Stomach (tissue), 8 donors: ENCODE measurements at regions not wholly inside any gene's neighbourhood (a gene's known extent, or its start where the extent isn't known, plus 50 kb on each side); places are given as distances from the start of the nearest gene placed in this dataset.

Source experiments
- DNase-seq, 2 donors: peaks; one replicate each; pipeline versions ENCODE4 v3.0.0 to v3.0.0-alpha.2; 2013 to 2019
- H3K27ac ChIP-seq, 5 donors: fragments of 200-600 bp in 4 of 5; sonication (generic) in 4 of 5; one replicate each; pipeline ENCODE4 v1.5.1; 2013 to 2019; ENCODE audit warnings: mild to moderate bottlenecking in 1 of 5, moderate library complexity in 1 of 5
- H3K27me3 ChIP-seq, 3 donors: fragments of 200-600 bp; sonication (generic); one replicate each; pipeline ENCODE4 v1.5.1; 2017 to 2019; ENCODE audit warnings: mixed run types in 1 of 3
- H3K36me3 ChIP-seq, 4 donors: fragments of 200-600 bp; sonication (generic); 1 replicate in 3 of 4; 2 replicates in 1 of 4; pipeline ENCODE4 v1.5.1; 2016 to 2019
- H3K4me1 ChIP-seq, 4 donors: fragments of 200-600 bp; sonication (generic); one replicate each; pipeline ENCODE4 v1.5.1; 2016 to 2019
- H3K4me3 ChIP-seq, 4 donors: fragments of 200-600 bp; sonication (generic) in 3 of 4; one replicate each; pipeline ENCODE4 v1.5.1; 2016 to 2019; ENCODE audit warnings: mild to moderate bottlenecking in 1 of 4
- H3K9me3 ChIP-seq, 4 donors: fragments of 200-600 bp; sonication (generic); one replicate each; pipeline ENCODE4 v1.5.1; 2016 to 2019
- CTCF ChIP-seq, 7 experiments: fragments of 450-650 bp in 4 of 7; fragments of 200-600 bp in 3 of 7; sonication (generic) in 3 of 7; IDR thresholded peaks; one replicate each; pipeline ENCODE4 v1.5.1; 2016 to 2019; ENCODE audit warnings: antibody characterized with exemption in 7 of 7, control low read depth in 2 of 7, mild to moderate bottlenecking in 1 of 7
- EP300 ChIP-seq: sonication (generic); formaldehyde crosslinking; IDR thresholded peaks from one replicate; pipeline ENCODE4 v1.6.1; 2017; ENCODE audit warnings: antibody characterized with exemption
- POLR2A ChIP-seq, 4 donors: fragments of 450-650 bp; IDR thresholded peaks; one replicate each; pipeline ENCODE4 v1.6.1; 2016; ENCODE audit warnings: antibody characterized with exemption in 4 of 4, control low read depth in 2 of 4, mild to moderate bottlenecking in 1 of 4, moderate library complexity in 1 of 4
- POLR2AphosphoS5 ChIP-seq, 3 donors: sonication (generic); formaldehyde crosslinking; IDR thresholded peaks; one replicate each; pipeline ENCODE4 v1.6.1; 2016; ENCODE audit warnings: antibody characterized with exemption in 3 of 3
- WGBS, 5 donors: extraction: QIAGEN DNeasy Blood & Tissue Kit in 3 of 5; methylation state at CpG; one replicate each; pipeline versions ENCODE4 v1.1.5 to v1.1.7; 2013 to 2018; 5-methylcytosine and 5-hydroxymethylcytosine counted together
- intact Hi-C: fragments of 100-400 bp; cut with DNase I; formaldehyde crosslinking; loops from one replicate; pipeline ENCODE4 v1.15.1; 2023; ENCODE audit warnings: low total_unique reads
- donor health status: healthy with polysubstance abuse.
- donor health status: Bipolar disorder and iron deficiency.
- donor health status: healthy.

- no peak overlapping the region for H3K27ac ChIP-seq
- intact Hi-C loops: no loop called here
- 79 to 83% (median 82%) methylated on average over 9 of the region's 9 CpGs for WGBS, 5 donors
- no peaks in the 10 kb centered on the region for H3K36me3 ChIP-seq
- H3K27me3 ChIP-seq: no peaks in the 10 kb centered on the region
- no peaks in the 10 kb centered on the region for H3K9me3 ChIP-seq
- H3K4me1 ChIP-seq: no peaks in the 10 kb centered on the region
- TF ChIP-seq POLR2AphosphoS5 (IDR thresholded peaks at IDR 0.05) (no peak), CTCF (IDR thresholded peaks at IDR 0.05) (no peak), EP300 (no peak), POLR2A (IDR thresholded peaks at IDR 0.05) (no peak)
- no peak for DNase-seq
- H3K4me3 ChIP-seq: no peak overlapping the region
Observed at GRCh38 chr12:115402443-115403180, 718.6 kb upstream of the TBX3 start.

- no peak for DNase-seq
- 69 to 80% (median 73%) methylated on average over 3 of the region's 3 CpGs for WGBS, 5 donors
- intact Hi-C loops: no loop called here
Observed at GRCh38 chr12:115401761-115402160, 717.8 kb upstream of the TBX3 start.

GRCh38 chr12:115400011-115400410, 716.0 kb upstream of the TBX3 start:
- peaks cover 0 to 10% (median 9%) of the 10 kb centered on the region in 4 donors for H3K9me3 ChIP-seq
- intact Hi-C loops: no loop called here
- no peak for TF ChIP-seq POLR2A (IDR thresholded peaks at IDR 0.05)
- TF ChIP-seq CTCF (IDR thresholded peaks at IDR 0.05): no peak
- no peak for TF ChIP-seq EP300
- TF ChIP-seq POLR2AphosphoS5 (IDR thresholded peaks at IDR 0.05): no peak
- no peak for DNase-seq
- H3K36me3 ChIP-seq: no peaks in the 10 kb centered on the region
- peaks cover 0 to 2% (median under 1%) of the 10 kb centered on the region in 4 donors for H3K4me1 ChIP-seq
- no peaks in the 10 kb centered on the region for H3K27me3 ChIP-seq
- no peak overlapping the region for H3K4me3 ChIP-seq
- WGBS, 5 donors: 87 to 95% (median 92%) methylated on average over 4 of the region's 4 CpGs
- no peak overlapping the region for H3K27ac ChIP-seq

More at GRCh38 chr12:115401761-115402160, 717.8 kb upstream of the TBX3 start:
- H3K4me1 ChIP-seq: no peaks in the 10 kb centered on the region
- no peak overlapping the region for H3K27ac ChIP-seq
- TF ChIP-seq POLR2AphosphoS5 (IDR thresholded peaks at IDR 0.05) (no peak), POLR2A (IDR thresholded peaks at IDR 0.05) (no peak), CTCF (IDR thresholded peaks at IDR 0.05) (no peak), EP300 (no peak)
- no peaks in the 10 kb centered on the region for H3K27me3 ChIP-seq
- H3K36me3 ChIP-seq: no peaks in the 10 kb centered on the region
- H3K4me3 ChIP-seq: no peak overlapping the region
- peaks cover 0 to 5% (median 2%) of the 10 kb centered on the region in 4 donors for H3K9me3 ChIP-seq

GRCh38 chr12:115398311-115398781, 714.4 kb upstream of the TBX3 start:
- no peak overlapping the region for H3K27ac ChIP-seq
- WGBS, 5 donors: 62 to 83% (median 65%) methylated on average over 4 of the region's 4 CpGs
- peaks cover 0 to 8% (median 2%) of the 10 kb centered on the region in 4 donors for H3K4me1 ChIP-seq
- TF ChIP-seq CTCF (IDR thresholded peaks at IDR 0.05) (no peak), POLR2A (IDR thresholded peaks at IDR 0.05) (no peak), EP300 (no peak), POLR2AphosphoS5 (IDR thresholded peaks at IDR 0.05) (no peak)
- DNase-seq: no peak
- H3K9me3 ChIP-seq: peaks cover 0 to 10% (median 9%) of the 10 kb centered on the region in 4 donors
- no peak overlapping the region for H3K4me3 ChIP-seq
- H3K27me3 ChIP-seq: no peaks in the 10 kb centered on the region
- H3K36me3 ChIP-seq: no peaks in the 10 kb centered on the region
- intact Hi-C loops: no loop called here
